ENCODE measurements at regions not wholly inside any gene's neighbourhood (a gene's known extent, or its start where the extent isn't known, plus 50 kb on each side); places are given as distances from the start of the nearest gene placed in this dataset.
A peak's percentile ranks its signal among the peaks of the same experiment; 100 is the strongest.

GRCh38 chr11:91538065-91538464, 686.6 kb upstream of the FAT3 start:
- H3K36me3 ChIP-seq = no peaks in the 10 kb centered on the region
- H3K4me1 ChIP-seq = no peaks in the 10 kb centered on the region
- H3K9me3 ChIP-seq = peaks cover 0 to 4% (median 0%) of the 10 kb centered on the region in 4 donors
- TF ChIP-seq EP300 (IDR thresholded peaks at IDR 0.05) (no peak), CTCF (IDR thresholded peaks at IDR 0.05) (no peak), POLR2A (IDR thresholded peaks at IDR 0.05; ENCODE audit: low read depth) (no peak)
- H3K27me3 ChIP-seq = no peaks in the 10 kb centered on the region
- no peak overlapping the region for H3K27ac ChIP-seq (replicated peaks in 1 of 4)
- intact Hi-C loops (cut with DNase I) = no loop called here
- no peak for DNase-seq (ENCODE audit: extremely low spot score)
- H3K4me3 ChIP-seq = no peak overlapping the region

GRCh38 chr11:91536366-91536765, 688.3 kb upstream of the FAT3 start:
- Histone ChIP-seq H3K27me3 (no peaks in the 10 kb centered on the region), H3K36me3 (no peaks in the 10 kb centered on the region), H3K4me3 (no peak overlapping the region), H3K9me3 (peaks cover 0 to 4% (median 0%) of the 10 kb centered on the region in 4 donors), H3K27ac (replicated peaks in 1 of 4) (no peak overlapping the region), H3K4me1 (no peaks in the 10 kb centered on the region)
- 82% methylated on average over 1 of the region's 1 CpG for WGBS
- TF ChIP-seq EP300 (IDR thresholded peaks at IDR 0.05) = no peak
- DNase-seq (ENCODE audit: extremely low spot score) = no peak
- intact Hi-C loops (cut with DNase I) = no loop called here

- H3K27ac ChIP-seq (replicated peaks in 1 of 4) = no peak overlapping the region
- TF ChIP-seq EP300 (IDR thresholded peaks at IDR 0.05) = no peak
- no peak for TF ChIP-seq POLR2AphosphoS5 (IDR thresholded peaks at IDR 0.05)
- TF ChIP-seq POLR2A (IDR thresholded peaks at IDR 0.05; ENCODE audit: low read depth) = no peak
- TF ChIP-seq CTCF (IDR thresholded peaks at IDR 0.05) = no peak
- H3K4me3 ChIP-seq = no peak overlapping the region
- intact Hi-C loops (cut with DNase I) = no loop called here
- H3K4me1 ChIP-seq = no peaks in the 10 kb centered on the region
- H3K36me3 ChIP-seq = no peaks in the 10 kb centered on the region
- H3K9me3 ChIP-seq = peaks cover 0 to 7% (median 3%) of the 10 kb centered on the region in 4 donors
- 86% methylated on average over 1 of the region's 1 CpG for WGBS
- H3K27me3 ChIP-seq = no peaks in the 10 kb centered on the region
- DNase-seq (ENCODE audit: extremely low spot score) = no peak
Observed at GRCh38 chr11:91528965-91529364, 695.7 kb upstream of the FAT3 start.

GRCh38 chr11:91527380-91528030, 697.1 kb upstream of the FAT3 start:
- Histone ChIP-seq H3K27ac (replicated peaks in 1 of 4) (no peak overlapping the region), H3K27me3 (no peaks in the 10 kb centered on the region), H3K4me3 (no peak overlapping the region), H3K9me3 (peaks cover 0 to 7% (median 3%) of the 10 kb centered on the region in 4 donors), H3K4me1 (no peaks in the 10 kb centered on the region), H3K36me3 (no peaks in the 10 kb centered on the region)
- intact Hi-C loops (cut with DNase I) = no loop called here
- WGBS = 86% methylated on average over 4 of the region's 4 CpGs
- DNase-seq (ENCODE audit: extremely low spot score) = no peak
- no peak for TF ChIP-seq POLR2AphosphoS5 (IDR thresholded peaks at IDR 0.05)
- TF ChIP-seq POLR2A (IDR thresholded peaks at IDR 0.05; ENCODE audit: low read depth) = no peak
- TF ChIP-seq EP300 (IDR thresholded peaks at IDR 0.05) = no peak
- TF ChIP-seq CTCF (IDR thresholded peaks at IDR 0.05) = no peak

- DNase-seq (ENCODE audit: extremely low spot score) = no peak
- Histone ChIP-seq H3K27me3 (no peaks in the 10 kb centered on the region), H3K9me3 (no peaks in the 10 kb centered on the region), H3K4me1 (no peaks in the 10 kb centered on the region), H3K4me3 (no peak overlapping the region), H3K27ac (replicated peaks in 1 of 4) (no peak overlapping the region), H3K36me3 (no peaks in the 10 kb centered on the region)
- intact Hi-C loops (cut with DNase I) = no loop called here
- TF ChIP-seq CTCF (IDR thresholded peaks at IDR 0.05) (peak in 1 of 3 experiments; percentile 19), EP300 (IDR thresholded peaks at IDR 0.05) (no peak)
- WGBS = 46% methylated on average over 4 of the region's 4 CpGs
Observed at GRCh38 chr11:91513734-91514133, 710.9 kb upstream of the FAT3 start.
